ENCODE measurements at regions not wholly inside any gene's neighbourhood (a gene's known extent, or its start where the extent isn't known, plus 50 kb on each side); places are given as distances from the start of the nearest gene placed in this dataset.
"Not testable (repeated sequence)": the region's sequence is repeated elsewhere in the genome, so short reads cannot be mapped to it uniquely, and the experiment has no call there.

DNA sequence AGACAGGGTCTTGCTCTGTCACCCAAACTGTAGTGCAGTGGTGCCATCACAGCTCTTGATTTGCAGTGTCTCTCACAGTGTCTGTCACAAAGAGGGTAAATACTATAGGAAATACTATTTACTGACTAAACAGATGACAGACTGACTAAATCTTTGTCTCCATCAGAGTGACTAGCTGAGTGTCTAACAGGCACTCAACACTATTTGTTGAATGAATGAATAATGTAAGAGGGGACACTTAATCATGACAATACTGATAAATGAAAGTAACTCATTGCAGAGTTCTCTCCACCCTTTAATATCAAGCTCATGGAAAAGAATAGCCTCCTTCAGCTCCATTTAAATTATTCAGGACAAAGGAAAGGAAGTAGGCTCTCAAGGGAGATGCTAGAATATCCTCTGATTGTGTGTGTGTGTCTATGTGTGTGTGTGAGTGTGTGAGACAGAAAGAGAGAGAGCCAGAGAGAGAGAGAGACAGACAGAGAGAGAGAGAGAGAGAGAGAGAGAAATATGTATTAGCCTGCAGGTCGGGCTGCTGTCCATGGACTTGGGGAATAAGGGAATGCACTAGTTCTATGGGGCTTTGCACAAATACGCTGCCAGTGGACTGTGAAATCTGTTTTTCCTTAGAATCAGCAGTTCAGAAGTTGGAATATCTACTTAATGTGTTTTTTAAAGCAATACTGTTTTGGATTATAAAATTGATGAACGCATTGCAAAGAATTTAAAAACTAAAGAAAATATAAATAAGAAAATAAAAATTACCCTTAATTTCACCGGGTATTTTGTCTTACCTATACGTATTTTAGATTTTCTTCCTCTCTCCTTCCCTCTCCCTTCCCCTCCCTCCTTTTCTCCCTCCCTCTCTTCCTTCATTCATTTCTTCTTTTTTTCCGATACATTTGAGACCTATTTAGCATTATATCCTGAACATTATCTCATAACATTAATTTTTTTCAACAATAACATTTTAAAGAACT, 132.9 kb upstream of the LRIG1 start:
- DNase-seq = peak; percentile 43 to 54

DNA sequence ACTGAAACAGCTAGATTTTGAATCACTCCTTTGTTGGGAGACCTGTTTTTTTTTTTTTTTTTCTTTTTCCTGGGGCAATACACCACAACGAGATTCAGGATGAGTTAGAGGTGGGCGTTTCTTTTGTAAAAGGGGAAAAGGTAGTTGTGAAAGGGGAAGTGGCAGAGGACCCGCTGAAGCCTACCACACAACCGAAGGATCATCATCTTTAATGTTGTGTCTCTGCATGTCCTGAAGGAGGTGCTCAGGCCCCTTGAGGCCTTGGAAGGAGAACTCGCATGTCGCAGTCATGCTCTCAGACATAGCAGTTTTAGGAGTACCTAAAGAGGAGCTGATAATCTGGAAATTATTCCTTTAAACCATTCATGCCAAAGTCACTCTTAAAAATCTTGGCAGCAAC, 137.9 kb upstream of the LRIG1 start:
- no peak for DNase-seq

DNA sequence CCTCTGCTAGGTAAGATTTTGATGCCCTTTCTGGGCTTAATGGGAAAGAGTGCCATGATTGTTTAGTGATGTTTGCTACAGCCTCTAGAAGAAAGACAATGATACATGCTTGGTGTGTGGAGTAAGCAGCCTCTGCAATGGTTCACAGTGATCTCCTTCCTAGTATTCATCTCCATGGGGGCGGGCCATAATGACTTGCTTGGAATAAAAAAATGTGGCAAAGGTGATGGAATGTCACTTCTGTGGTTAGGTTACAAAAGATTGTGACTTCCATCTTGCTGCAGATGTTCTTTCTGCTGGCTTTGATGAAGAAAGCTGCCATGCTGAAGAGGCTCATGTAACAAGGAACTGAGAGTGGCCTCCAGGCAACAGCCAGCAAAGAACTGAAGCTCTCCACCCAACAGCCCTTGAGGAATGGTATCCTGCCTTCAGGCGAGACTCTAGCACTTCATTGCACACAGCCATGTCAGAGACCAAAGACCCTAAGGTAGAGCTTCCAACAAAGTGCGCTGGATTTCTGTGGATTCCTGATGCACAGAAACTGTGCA, 139.1 kb upstream of the LRIG1 start:
- no peak for DNase-seq

DNA sequence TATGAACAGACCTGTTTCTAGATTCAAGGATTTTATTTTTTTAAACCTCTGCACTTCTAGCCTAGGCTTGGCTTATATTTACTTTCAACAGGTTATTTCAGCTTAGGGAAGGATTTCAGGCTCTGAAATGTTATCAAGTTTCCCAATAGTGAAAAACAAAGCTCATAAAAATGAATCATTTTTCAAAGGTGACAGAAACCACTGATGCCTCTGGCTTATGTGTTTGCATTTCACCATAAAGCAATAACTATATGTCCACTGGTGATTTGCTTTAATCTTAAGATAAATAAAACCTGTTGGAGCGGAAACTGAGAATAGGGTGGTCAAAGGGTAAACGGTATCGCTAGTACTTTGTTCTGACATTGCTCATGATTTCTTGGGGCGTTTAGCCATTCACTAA, 141.2 kb upstream of the LRIG1 start:
- DNase-seq = peak; percentile 64 to 66

DNA sequence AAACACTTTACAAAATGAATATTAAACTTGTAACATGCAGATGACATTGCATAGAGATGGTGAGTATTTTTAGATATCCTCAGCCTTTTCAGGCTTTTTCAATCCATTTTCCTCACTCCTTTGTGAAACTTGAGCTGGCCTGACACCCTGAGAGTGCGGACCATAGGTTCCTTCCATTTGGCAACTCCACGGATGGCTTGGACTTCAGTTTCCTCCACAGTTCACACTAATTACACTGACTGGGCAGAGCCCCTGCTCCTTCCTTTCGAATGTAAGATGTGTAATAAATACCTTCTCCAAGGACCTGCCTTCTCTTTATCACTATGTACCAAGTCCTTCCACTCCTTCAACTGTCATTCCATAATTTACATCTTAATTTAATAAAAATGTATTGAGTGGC, 141.7 kb upstream of the LRIG1 start:
- DNase-seq = peak; percentile 8 to 12

DNA sequence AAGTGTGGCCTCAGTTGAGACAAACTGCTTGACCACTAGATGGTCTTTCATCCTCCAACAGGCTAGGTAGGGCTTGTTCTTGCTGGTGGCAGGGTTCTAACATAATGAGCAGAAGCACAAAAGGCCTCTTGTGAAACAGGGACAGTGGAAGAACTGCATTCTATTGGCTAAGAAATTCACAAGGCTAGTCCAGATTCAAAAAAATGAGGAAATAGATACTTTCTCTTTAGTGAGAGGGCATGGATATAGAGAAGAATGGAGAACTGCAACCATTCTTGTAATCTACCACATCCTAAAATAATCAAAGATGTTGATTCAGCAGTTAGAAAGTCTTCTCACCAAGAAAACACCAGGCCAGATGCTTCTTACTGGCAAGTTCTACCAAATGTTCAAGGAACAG, 143.7 kb upstream of the LRIG1 start:
- no peak for DNase-seq

GRCh38 chr3:66648975-66649374, 148.2 kb upstream of the LRIG1 start:
- DNase-seq = no peak

- not testable (repeated sequence) for DNase-seq
Observed at GRCh38 chr3:66651520-66651919, 150.7 kb upstream of the LRIG1 start.

DNA sequence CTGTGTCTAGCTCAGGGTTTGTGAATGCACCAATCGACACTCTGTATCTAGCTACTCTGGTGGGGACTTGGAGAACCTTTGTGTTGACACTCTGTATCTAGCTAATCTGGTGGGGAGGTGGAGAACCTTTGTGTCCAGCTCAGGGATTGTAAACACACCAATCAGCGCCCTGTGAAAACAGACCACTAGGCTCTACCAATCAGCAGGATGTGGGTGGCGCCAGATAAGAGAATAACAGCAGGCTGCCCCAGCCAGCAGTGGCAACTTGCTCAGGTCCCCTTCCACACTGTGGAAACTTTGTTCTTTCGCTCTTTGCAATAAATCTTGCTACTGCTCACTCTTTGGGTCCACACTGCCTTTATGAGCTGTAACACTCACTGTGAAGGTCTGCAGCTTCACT, 151.3 kb upstream of the LRIG1 start:
- not testable (repeated sequence) for DNase-seq

- no peak for DNase-seq
Observed at GRCh38 chr3:66655044-66655443, 154.2 kb upstream of the LRIG1 start.

- no peak for DNase-seq
Observed at GRCh38 chr3:66655671-66656070, 154.8 kb upstream of the LRIG1 start.

GRCh38 chr3:66656609-66657008, 155.8 kb upstream of the LRIG1 start:
- peak; percentile 76 to 77 for DNase-seq

DNA sequence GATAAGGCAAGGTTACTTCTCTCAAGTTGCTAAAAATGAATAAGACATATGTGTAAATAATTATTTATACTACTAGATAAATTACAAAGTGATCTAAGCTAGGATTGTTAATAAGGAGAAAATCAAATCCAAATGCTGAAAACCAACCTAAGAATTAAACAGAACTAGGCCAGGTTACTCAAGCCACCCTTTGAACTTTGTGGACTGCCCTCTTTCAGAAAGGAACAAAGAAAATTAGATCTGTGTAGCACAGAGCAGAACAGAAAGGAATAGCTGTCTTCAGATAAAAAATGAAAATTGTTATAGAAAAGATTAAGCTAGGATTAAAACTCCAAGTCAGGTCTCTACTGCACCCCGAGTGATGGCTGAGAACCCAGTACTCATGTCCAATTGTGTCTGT, 158.2 kb upstream of the LRIG1 start:
- DNase-seq = no peak

DNA sequence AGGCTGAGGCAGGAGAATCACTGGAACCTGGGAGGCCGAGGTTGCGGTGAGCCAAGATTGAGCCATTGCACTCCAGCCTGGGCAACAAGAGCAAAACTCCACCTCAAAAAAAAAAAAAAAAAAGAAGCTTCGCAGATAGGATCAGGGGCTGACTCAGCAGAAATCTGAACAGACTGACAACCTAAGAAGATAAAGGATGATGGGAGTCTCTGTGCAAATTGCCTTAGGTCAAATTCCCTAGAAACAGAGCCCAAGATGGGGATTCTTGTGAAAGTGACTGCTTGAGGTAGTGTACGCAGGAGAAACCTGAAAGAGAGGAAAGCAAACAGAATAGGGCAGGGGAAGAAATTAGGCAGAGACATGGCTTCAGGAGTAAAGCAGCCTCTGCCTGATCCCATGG, 160.8 kb upstream of the LRIG1 start:
- DNase-seq = no peak

- DNase-seq = peak; percentile 3 to 6
Observed at GRCh38 chr3:66662894-66663293, 162.1 kb upstream of the LRIG1 start.

DNA sequence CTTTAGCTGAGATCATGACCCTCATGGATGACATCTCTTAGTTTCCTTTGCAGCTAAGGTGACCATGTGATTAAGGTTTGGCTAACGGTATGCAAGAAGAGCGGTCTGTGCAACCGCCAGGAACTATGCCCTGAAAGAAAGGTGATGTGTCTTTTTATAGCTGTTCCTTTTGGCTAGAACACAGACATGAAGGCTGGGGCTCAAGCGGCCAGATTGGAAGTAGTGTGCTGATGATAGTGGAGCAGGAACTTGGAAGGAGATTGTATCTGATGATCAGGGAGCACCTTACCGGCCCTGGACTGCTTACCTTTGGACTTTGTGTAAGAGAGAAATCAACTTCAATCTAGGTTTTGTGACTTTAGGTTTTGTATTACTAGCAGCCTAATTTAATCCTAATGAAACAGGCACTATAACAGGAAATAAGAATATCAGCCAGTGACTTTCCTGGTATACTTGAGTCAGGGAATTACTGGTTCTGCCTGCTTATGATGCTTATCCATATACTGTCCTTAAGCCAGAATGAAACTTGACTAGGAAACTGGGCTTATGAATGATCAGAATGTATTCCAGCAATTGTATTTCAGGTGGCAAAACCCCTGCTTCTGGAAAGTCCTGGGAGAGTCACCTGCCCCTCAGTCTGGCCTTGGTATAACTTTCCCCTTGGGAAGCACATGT, 164.3 kb upstream of the LRIG1 start:
- DNase-seq = no peak

GRCh38 chr3:66666362-66666761, 165.5 kb upstream of the LRIG1 start:
- no peak for DNase-seq

- DNase-seq = no peak
Observed at GRCh38 chr3:66667263-66667662, 166.4 kb upstream of the LRIG1 start.

DNA sequence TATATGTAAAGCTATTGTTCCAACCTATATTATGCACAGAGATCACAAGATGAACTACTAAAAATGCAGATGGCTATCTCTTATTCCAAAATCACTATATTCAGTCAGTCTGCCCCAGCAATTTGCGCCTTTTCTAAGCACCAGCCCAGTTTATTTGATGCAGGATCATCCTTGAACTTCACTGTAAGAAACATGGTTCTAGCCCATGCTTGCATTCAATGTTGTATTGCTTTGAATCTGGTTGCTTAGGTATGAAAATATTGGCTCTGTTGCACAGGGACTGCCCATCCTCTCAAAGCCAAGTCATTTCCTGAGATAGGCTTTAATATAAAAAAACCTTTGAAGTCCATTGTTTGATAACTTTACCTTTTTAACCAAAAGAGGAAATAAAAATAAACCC, 170.5 kb upstream of the LRIG1 start:
- DNase-seq = no peak

GRCh38 chr3:66672830-66673229, 172.0 kb upstream of the LRIG1 start:
- no peak for DNase-seq

- no peak for DNase-seq
Observed at GRCh38 chr3:66673293-66673692, 172.5 kb upstream of the LRIG1 start.

DNA sequence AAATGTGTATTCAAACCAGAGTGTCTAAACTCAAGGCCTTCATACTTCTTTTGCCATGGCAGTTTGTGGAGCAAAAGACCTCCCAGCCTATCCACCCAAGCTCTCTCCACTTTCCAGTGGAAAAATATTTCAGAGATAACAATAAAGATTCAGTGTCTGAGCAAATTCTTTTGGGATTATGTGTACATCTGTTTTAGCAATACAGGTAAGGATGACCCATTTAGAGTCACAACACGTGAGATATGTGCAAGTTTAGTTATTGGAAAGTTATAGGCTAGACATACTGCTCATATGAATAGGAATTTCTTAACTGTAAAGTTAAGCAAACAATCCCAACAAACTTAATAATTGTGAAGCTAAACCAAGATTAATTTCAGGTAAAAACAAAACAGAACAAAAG, 174.5 kb upstream of the LRIG1 start:
- DNase-seq = no peak

DNA sequence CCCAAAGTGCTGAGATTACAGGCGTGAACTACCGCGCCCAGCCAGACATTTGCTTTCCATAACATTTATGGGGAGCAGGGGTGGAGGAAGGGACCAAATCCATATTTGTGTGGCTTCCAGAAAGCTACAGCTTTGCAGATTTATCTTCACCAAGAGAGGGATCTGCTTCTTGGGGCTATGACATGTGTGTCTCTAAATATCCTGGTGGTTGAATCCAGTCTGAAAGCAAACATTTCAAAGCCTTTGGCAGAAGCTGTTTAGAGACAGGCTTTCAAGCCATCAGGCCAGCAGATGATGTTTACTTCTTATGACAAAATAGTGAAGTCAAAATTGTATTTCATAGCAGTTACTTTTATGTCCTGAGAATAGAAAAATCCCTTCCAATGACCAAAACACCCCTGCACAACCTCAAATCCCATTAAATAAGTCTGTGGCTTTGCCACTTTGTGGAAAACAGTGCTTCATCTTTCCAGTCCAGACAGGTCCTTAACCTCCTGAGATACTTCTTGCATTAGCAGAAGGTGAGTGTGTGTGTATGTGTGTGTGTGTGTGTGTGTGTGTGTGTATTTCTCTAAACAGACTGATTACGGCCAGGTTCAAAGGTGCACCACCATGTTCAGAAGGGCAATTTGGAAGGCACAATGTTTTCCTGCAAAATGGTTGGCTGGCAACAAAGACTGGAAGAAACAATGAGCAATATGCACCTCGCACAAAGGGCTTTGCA, 191.4 kb upstream of the LRIG1 start:
- no peak for DNase-seq
